ENCODE measurements at regions not wholly inside any gene's neighbourhood (a gene's known extent, or its start where the extent isn't known, plus 50 kb on each side); places are given as distances from the start of the nearest gene placed in this dataset.

DNA sequence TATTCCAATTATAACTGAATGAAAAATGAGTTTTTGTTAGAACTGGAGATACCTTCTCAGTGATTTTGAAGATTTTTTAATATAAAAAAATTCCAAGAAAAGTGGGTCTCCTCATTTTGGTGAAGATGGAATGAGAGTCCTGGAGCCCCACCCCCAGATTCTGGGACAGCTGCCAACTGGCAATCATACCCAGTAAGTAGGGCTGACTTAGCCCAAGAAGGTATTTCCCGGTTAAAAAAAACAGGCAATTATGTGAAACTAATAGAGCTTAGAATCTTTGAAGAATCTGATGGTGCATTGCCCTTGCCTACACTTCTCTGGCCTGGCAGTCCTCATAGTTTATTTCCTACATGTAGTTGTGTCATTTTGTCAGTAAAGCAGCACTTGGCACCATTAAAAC, 52.8 kb upstream of the VWDE start:
- TF ChIP-seq, protein P1, sequence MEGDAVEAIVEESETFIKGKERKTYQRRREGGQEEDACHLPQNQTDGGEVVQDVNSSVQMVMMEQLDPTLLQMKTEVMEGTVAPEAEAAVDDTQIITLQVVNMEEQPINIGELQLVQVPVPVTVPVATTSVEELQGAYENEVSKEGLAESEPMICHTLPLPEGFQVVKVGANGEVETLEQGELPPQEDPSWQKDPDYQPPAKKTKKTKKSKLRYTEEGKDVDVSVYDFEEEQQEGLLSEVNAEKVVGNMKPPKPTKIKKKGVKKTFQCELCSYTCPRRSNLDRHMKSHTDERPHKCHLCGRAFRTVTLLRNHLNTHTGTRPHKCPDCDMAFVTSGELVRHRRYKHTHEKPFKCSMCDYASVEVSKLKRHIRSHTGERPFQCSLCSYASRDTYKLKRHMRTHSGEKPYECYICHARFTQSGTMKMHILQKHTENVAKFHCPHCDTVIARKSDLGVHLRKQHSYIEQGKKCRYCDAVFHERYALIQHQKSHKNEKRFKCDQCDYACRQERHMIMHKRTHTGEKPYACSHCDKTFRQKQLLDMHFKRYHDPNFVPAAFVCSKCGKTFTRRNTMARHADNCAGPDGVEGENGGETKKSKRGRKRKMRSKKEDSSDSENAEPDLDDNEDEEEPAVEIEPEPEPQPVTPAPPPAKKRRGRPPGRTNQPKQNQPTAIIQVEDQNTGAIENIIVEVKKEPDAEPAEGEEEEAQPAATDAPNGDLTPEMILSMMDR (IDR thresholded peaks at IDR 0.05; ENCODE audit: low read depth, low read length): no peak
- no peak for DNase-seq (ENCODE audit: extremely low read depth, low read depth)

DNA sequence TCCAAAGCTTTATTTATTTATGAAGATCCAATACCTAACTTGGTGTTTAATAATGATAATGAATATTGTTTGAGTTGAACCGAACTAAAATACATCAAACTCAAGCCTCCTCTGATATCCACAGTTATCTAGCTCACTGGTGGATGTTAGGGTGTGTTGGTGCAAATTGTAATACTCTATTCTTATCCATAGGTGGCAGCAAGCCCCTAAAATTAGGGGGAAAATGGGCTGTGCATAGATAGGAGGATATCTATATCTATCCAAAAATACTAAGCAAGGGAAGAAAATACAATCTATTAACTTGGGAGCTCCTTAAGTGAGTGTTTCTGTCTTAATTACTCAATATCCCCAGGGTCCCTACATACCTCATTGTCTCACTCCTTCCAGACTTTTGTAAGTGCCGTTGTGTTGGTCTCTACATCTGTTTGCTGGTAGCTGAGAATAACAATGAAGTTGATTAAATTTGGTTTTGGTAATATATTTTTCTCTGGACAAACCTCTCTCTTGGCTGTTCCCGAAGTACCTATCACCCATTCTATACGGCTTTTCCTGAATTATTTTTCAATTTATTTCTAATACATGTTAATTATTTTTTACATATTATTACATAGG, 55.0 kb upstream of the VWDE start:
- TF ChIP-seq, protein P1 (IDR thresholded peaks at IDR 0.05; ENCODE audit: low read depth, low read length): peak; percentile 60
- DNase-seq (ENCODE audit: extremely low read depth, low read depth): peak; percentile 19

DNA sequence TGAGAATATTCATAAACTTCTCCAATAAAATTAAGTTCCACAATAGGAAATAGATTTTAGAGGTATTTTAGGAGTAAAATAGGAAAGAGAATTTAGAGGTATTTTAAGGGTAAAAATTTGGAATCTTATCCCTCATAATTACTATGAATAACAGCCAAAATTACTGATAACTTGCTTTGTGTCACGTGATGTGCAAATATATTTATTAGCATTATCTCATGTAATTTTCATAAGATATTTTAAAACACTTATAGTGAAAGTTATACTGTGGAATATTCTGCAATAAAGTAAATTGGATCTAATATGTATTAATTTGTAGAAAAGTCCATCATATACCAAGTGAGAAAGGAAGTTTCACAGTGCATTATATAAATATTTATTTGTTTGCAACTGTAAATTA, 64.2 kb upstream of the VWDE start:
- DNase-seq (ENCODE audit: extremely low read depth, low read depth): no peak
- TF ChIP-seq, protein P1 (IDR thresholded peaks at IDR 0.05; ENCODE audit: low read depth, low read length): no peak

DNA sequence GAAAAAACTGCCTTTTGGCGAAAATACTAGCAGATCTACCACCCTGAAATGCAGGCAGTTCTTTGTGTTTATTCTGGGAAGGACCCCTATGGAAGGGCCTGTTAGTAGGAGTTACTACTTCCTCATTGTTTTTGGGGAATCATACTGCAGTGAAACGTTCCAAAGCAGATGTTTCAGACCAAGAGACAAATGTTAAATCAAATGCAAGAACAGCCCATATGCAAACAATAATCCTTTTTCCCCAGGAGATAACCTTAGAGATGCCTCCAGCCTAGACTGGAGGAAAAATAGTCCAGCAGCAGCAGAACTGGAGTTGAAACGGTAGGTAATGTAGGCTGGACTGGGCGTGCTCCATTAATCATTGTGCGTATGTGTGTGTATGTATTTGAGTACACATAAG, 65.9 kb upstream of the VWDE start:
- DNase-seq (ENCODE audit: extremely low read depth, low read depth): no peak
- TF ChIP-seq, protein P1 (IDR thresholded peaks at IDR 0.05; ENCODE audit: low read depth, low read length): no peak

DNA sequence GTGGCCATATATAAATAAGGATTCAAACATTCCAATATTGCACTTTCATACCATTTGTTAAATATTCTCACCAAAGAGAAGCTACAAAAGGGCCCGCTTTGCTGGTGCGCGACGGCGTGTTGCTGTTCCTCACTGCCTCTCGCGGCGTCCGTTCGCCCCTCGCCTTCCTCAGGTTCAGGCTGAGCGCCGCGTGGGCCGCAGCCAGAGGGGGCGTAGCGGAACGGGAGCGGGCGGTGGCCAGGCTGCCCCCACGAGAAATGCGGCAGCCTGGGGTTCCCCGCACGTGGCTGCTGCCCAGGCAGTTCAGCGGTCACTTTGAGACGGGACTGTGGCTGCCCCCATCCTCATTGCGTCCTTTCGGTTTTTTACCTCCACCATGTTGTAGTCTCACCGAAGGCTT, 67.3 kb upstream of the VWDE start:
- TF ChIP-seq, protein P1 (IDR thresholded peaks at IDR 0.05; ENCODE audit: low read depth, low read length): no peak
- no peak for DNase-seq (ENCODE audit: extremely low read depth, low read depth)

DNA sequence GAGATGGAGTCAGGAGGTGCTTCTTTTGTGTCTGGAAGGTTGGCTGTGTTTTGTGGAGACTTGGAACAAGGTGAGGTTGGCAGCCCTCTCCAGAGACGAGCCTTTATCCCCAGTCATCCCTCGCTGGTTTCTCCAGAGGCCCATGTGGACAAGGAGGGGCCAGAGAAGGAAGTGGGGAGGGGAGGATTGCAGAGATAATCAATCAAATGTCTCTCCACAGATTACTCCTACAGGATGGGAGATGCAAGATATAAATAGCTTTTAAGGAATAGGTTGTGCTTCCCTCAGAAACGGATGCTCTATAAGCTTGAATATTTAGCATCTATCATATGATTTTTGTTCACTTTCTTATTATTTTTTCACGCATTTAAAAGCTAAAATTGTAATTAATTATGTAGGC, 70.4 kb upstream of the VWDE start:
- no peak for DNase-seq (ENCODE audit: extremely low read depth, low read depth)
- TF ChIP-seq, protein P1 (IDR thresholded peaks at IDR 0.05; ENCODE audit: low read depth, low read length): no peak

DNA sequence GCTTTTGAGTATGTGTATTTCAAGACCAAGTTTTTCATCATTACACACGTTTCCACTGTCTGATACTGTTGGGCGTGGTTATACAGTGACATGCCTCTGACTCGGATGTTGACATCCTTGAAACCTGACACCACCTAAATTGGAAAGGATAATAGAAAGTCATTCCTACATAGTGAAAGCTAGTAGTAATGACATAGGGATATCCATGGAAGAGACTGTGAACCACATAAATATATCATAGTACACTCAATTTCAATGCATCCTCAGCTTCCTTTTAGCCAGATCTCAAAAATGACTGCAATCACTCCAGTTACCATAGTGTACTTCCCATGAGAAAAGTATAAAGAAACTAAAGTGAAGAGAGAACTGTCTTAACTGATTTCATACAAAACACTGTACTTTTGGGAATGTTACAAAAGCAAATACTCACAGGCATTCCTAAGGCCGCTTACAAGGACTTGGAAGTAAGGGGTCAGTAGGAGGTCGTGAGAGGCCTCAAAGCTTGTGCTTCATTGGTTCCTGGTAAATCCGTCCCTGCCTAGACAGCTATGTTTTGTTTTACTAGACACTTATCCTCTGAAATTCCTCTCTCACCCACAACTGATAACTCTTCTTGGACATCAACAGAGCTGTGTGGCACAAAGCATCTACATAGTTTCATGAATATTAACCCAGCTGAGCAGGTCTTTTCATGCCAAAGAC, 71.8 kb upstream of the VWDE start:
- DNase-seq (ENCODE audit: extremely low read depth, low read depth): no peak
- TF ChIP-seq, protein P1 (IDR thresholded peaks at IDR 0.05; ENCODE audit: low read depth, low read length): no peak

Measured in AG09319 (cell line).